Endothelial cell of umbilical vein (primary cell): ENCODE measurements at regions not wholly inside any gene's neighbourhood (a gene's known extent, or its start where the extent isn't known, plus 50 kb on each side); places are given as distances from the start of the nearest gene placed in this dataset.

Experiments
- BruUV-seq: library from RNA; stranded (reverse); fragments of 400-500 nt; replicated peaks from 2 replicates; lab custom pipeline; 2021; lab: Mats Ljungman, UMichigan
- CTCF ChIA-PET: fragments of 300-600, 350-600 bp; sonication (Branson Sonifier 250); formaldehyde crosslinking; loops from one replicate; lab custom pipeline; 2021; ENCODE audit warnings: antibody characterized with exemption, inconsistent platforms; lab: Charles Lee
- POLR2A ChIA-PET: fragments of 300-600, 350-600 bp; sonication (Branson Sonifier 250); formaldehyde crosslinking; loops from one replicate; lab custom pipeline; 2021; ENCODE audit warnings: antibody characterized with exemption, inconsistent platforms; lab: Charles Lee
- DNase-seq: peaks from one replicate; pipeline ENCODE4 v3.0.0-alpha.2; 2011; ENCODE audit warnings: low read depth, low spot score
- FAIRE-seq: peaks from 2 replicates; lab custom pipeline; 2011; peaks lifted over from hg19 to GRCh38; lab: Jason Lieb, UNC
- H2AFZ ChIP-seq: 2 replicates; pipeline ENCODE4 v1.6.0; 2012; ENCODE audit warnings: low read depth, low read length, control low read depth, inconsistent platforms
- H3K27ac ChIP-seq: 2 replicates; pipeline ENCODE4 v1.5.1; 2011; ENCODE audit warnings: low read depth, mild to moderate bottlenecking, control low read depth, low read length, moderate library complexity; ENCODE audit not compliant: insufficient read depth
- H3K27me3 ChIP-seq, 2 experiments: 2 replicates each; pipeline versions ENCODE4 v1.6.0 to v1.6.1; 2011; ENCODE audit warnings: low read length in 2 of 2, mixed read lengths in 1 of 2; ENCODE audit not compliant: control insufficient read depth in 2 of 2, insufficient read depth in 2 of 2
- H3K36me3 ChIP-seq, 2 experiments: 2 replicates in 1 of 2; 3 replicates in 1 of 2; pipeline ENCODE4 v1.5.1; 2011; ENCODE audit warnings: low read length in 2 of 2, mild to moderate bottlenecking in 1 of 2, moderate library complexity in 1 of 2; ENCODE audit not compliant: control insufficient read depth in 2 of 2, insufficient read depth in 2 of 2; ENCODE audit errors: extremely low read depth in 1 of 2
- H3K4me1 ChIP-seq: 3 replicates; pipeline ENCODE4 v1.5.1; 2011; ENCODE audit warnings: mild to moderate bottlenecking, low read length; ENCODE audit not compliant: control insufficient read depth, insufficient read depth; ENCODE audit errors: extremely low read depth
- H3K4me2 ChIP-seq: 2 replicates; pipeline ENCODE4 v1.6.1; 2011; ENCODE audit warnings: low read length, control low read depth, mixed read lengths; ENCODE audit not compliant: insufficient read depth
- H3K4me3 ChIP-seq, 3 experiments: fragments of 200-600 bp in 1 of 3; sonication (generic), shearing (Covaris generic) in 1 of 3; replicated peaks in 1 of 3; 2 replicates each; pipeline ENCODE4 v1.5.1; 2011 to 2016; ENCODE audit warnings: control low read depth in 3 of 3, low read length in 3 of 3, mild to moderate bottlenecking in 2 of 3, inconsistent platforms in 1 of 3, low read depth in 1 of 3, moderate library complexity in 1 of 3; ENCODE audit not compliant: insufficient read depth in 1 of 3
- H3K79me2 ChIP-seq: 2 replicates; pipeline ENCODE4 v1.6.0; 2012; ENCODE audit warnings: low read length, inconsistent platforms; ENCODE audit not compliant: control insufficient read depth, insufficient read depth
- H3K9ac ChIP-seq: replicated peaks from 2 replicates; pipeline ENCODE3; 2011; ENCODE audit warnings: low read length, control low read depth; ENCODE audit not compliant: insufficient read depth; ENCODE audit errors: extremely low read depth
- H3K9me1 ChIP-seq: replicated peaks from 3 replicates; pipeline ENCODE4 v1.6.0; 2011; ENCODE audit warnings: mild to moderate bottlenecking, low read length; ENCODE audit not compliant: control insufficient read depth, insufficient read depth; ENCODE audit errors: extremely low read depth
- H3K9me3 ChIP-seq: replicated peaks from 2 replicates; pipeline ENCODE4 v1.5.1; 2012; ENCODE audit warnings: low read length, inconsistent platforms; ENCODE audit not compliant: control insufficient read depth, insufficient read depth
- H4K20me1 ChIP-seq: replicated peaks from 2 replicates; pipeline ENCODE3; 2011; ENCODE audit warnings: mild to moderate bottlenecking, low read length; ENCODE audit not compliant: control insufficient read depth, insufficient read depth; ENCODE audit errors: extremely low read depth
- GATA2 ChIP-seq: IDR thresholded peaks from 2 replicates; pipeline ENCODE4 v1.7.0; 2011; ENCODE audit warnings: low read depth, mild to moderate bottlenecking, moderate library complexity, mixed read lengths, low read length; ENCODE audit not compliant: insufficient read length, insufficient read depth
- JUN ChIP-seq: IDR thresholded peaks from 2 replicates; pipeline ENCODE4 v1.6.1; 2011; ENCODE audit warnings: borderline replicate concordance, low read depth; ENCODE audit not compliant: insufficient read length, insufficient read depth
- POLR2AphosphoS5 ChIP-seq: IDR thresholded peaks from 2 replicates; pipeline ENCODE4 v1.6.1; 2012; ENCODE audit warnings: low read depth, mild to moderate bottlenecking, control low read depth, low read length, moderate library complexity; ENCODE audit not compliant: insufficient read depth
- dilution Hi-C: fragments of 300-500 bp; cut with MboI; formaldehyde crosslinking; loops from one replicate; pipeline ENCODE4 v1.15.0; 2019; ENCODE audit warnings: low sequenced_read_pairs; ENCODE audit not compliant: extremely low pct_ligation_motif_present
- intact Hi-C: fragments of 100-400 bp; cut with micrococcal nuclease; formaldehyde crosslinking; loops from one replicate; pipeline ENCODE4 v1.10.0; 2022
- TF ChIP-seq, protein P1 (sequence below), 2 donors: IDR thresholded peaks; 1 replicate in 1 of 2; 2 replicates in 1 of 2; pipeline ENCODE4 v1.5.1; 2011; ENCODE audit warnings: low read length in 2 of 2, mild to moderate bottlenecking in 2 of 2, moderate library complexity in 2 of 2, control low read depth in 1 of 2, inconsistent platforms in 1 of 2, low read depth in 1 of 2; ENCODE audit not compliant: insufficient read depth in 1 of 2; ENCODE audit errors: extremely low read depth in 1 of 2

DNA sequence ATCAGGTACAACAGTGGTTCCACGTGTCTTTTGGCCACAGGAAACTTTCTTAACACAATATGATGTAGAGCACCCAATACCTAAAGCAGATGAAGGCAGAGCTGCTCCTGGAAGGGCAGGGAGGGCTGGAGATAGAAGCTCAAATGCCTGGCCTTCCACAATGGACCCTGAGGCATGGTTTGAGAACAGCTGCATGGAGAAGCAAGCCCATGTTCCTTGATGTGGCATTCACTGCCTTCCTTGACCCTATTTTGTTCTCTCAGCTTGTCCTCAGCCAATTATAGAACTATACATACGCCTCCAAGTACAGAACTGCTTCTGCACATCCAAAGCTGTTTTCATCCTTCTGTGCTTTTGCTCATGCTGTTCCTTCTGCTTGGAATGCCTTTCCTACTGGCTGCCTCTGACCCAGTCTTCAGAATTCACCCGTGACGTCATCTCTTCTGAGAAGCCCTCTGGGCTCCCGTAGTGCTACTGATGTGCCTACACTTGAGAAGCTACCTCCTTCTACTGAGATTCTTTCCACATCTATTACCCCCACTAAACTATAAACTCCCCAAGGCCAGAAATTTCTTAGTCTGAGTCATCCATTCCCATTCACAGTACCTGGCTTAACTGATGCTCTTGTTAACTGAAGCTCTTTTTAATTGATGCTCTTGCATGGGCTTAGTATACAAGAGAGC, 69.9 kb downstream of the CHRNA1 start:
- H3K4me3 ChIP-seq = no peak overlapping the region
- H3K27me3 ChIP-seq = peaks cover 9 to 13% of the 10 kb centered on the region in 2 experiments
- H3K9ac ChIP-seq = no peak overlapping the region
- CTCF ChIA-PET = interaction anchor here (1.2 to 5.9 kb wide), 5 partner anchors 7 to 231 kb away, joined by 4 to 87 read pairs (median 5); no protein-coding TSS in a partner anchor
- H3K4me1 ChIP-seq = no peaks in the 10 kb centered on the region
- dilution Hi-C loops = no loop called here
- H3K9me3 ChIP-seq = no peaks in the 10 kb centered on the region
- H3K36me3 ChIP-seq = no peaks in the 10 kb centered on the region
- H3K27ac ChIP-seq = no peak overlapping the region
- no peak overlapping the region for H2AFZ ChIP-seq
- H3K4me2 ChIP-seq = no peak overlapping the region
- POLR2A ChIA-PET = no interaction called here
- DNase-seq (no peak), FAIRE-seq (no peak)
- H3K9me1 ChIP-seq = no peaks in the 10 kb centered on the region
- intact Hi-C loops = loop anchor here (10.0 kb wide), 1 partner anchor 490 kb away; the partner anchor contains the start of gene ATP5MC3
- no TSS peak for BruUV-seq
- no peaks in the 10 kb centered on the region for H3K79me2 ChIP-seq
- TF ChIP-seq GATA2 (no peak), POLR2AphosphoS5 (no peak)
- no peaks in the 10 kb centered on the region for H4K20me1 ChIP-seq

DNA sequence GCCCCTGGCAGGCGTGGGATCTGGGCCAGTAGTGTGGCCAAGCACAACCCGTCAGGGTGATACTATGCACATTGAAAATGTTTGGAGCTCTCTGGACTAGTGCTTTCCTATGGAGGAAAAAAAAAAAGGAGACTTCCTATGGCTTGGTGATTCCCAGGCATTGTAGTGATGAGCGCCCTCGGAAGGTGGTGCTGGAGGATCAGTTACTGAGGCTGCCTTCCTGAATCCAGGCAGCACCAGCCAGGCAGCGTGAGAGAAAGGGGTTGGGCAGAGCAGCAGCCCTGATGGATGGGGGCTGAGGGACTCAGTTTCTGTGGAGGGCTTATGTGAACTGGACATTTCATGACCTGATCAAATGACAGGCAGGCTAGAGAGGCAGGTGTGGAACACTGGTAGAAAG, 70.9 kb downstream of the CHRNA1 start:
- Histone ChIP-seq H3K27ac (no peak overlapping the region), H3K9ac (no peak overlapping the region), H3K9me1 (no peaks in the 10 kb centered on the region), H3K4me2 (no peak overlapping the region), H3K9me3 (no peaks in the 10 kb centered on the region), H3K27me3 (peaks cover 9 to 16% of the 10 kb centered on the region in 2 experiments), H3K4me3 (no peak overlapping the region), H3K4me1 (no peaks in the 10 kb centered on the region), H3K36me3 (no peaks in the 10 kb centered on the region), H4K20me1 (no peaks in the 10 kb centered on the region), H2AFZ (no peak overlapping the region), H3K79me2 (no peaks in the 10 kb centered on the region)
- TF ChIP-seq GATA2 (no peak), JUN (no peak), POLR2AphosphoS5 (no peak)
- TF ChIP-seq, protein P1, sequence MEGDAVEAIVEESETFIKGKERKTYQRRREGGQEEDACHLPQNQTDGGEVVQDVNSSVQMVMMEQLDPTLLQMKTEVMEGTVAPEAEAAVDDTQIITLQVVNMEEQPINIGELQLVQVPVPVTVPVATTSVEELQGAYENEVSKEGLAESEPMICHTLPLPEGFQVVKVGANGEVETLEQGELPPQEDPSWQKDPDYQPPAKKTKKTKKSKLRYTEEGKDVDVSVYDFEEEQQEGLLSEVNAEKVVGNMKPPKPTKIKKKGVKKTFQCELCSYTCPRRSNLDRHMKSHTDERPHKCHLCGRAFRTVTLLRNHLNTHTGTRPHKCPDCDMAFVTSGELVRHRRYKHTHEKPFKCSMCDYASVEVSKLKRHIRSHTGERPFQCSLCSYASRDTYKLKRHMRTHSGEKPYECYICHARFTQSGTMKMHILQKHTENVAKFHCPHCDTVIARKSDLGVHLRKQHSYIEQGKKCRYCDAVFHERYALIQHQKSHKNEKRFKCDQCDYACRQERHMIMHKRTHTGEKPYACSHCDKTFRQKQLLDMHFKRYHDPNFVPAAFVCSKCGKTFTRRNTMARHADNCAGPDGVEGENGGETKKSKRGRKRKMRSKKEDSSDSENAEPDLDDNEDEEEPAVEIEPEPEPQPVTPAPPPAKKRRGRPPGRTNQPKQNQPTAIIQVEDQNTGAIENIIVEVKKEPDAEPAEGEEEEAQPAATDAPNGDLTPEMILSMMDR (IDR thresholded peaks at IDR 0.05; ENCODE audit: extremely low read depth in 1 of 2, insufficient read depth in 1 of 2, low read depth in 1 of 2, low read length in 2 of 2) = no peak
- POLR2A ChIA-PET = no interaction called here
- DNase-seq = no peak
- dilution Hi-C loops = no loop called here
- no peak for FAIRE-seq
- intact Hi-C loops = loop anchor here (10.0 kb wide), 1 partner anchor 491 kb away; the partner anchor contains the start of gene ATP5MC3
- no TSS peak for BruUV-seq
- CTCF ChIA-PET = interaction anchor here (1.4 to 4.6 kb wide), 2 partner anchors 10 to 230 kb away, joined by 5 to 22 read pairs; no protein-coding TSS in a partner anchor
